HG03097 (cell line): ENCODE measurements at regions not wholly inside any gene's neighbourhood (a gene's known extent, or its start where the extent isn't known, plus 50 kb on each side); places are given as distances from the start of the nearest gene placed in this dataset.
"Not testable (repeated sequence)": the region's sequence is repeated elsewhere in the genome, so short reads cannot be mapped to it uniquely, and the experiment has no call there.

ENCODE experiments used
- ATAC-seq: cut with Tn5 transposase; IDR thresholded peaks from one replicate; pipeline ENCODE4 v1.9.1; 2021; ENCODE audit not compliant: unreplicated experiment, low FRiP score

DNA sequence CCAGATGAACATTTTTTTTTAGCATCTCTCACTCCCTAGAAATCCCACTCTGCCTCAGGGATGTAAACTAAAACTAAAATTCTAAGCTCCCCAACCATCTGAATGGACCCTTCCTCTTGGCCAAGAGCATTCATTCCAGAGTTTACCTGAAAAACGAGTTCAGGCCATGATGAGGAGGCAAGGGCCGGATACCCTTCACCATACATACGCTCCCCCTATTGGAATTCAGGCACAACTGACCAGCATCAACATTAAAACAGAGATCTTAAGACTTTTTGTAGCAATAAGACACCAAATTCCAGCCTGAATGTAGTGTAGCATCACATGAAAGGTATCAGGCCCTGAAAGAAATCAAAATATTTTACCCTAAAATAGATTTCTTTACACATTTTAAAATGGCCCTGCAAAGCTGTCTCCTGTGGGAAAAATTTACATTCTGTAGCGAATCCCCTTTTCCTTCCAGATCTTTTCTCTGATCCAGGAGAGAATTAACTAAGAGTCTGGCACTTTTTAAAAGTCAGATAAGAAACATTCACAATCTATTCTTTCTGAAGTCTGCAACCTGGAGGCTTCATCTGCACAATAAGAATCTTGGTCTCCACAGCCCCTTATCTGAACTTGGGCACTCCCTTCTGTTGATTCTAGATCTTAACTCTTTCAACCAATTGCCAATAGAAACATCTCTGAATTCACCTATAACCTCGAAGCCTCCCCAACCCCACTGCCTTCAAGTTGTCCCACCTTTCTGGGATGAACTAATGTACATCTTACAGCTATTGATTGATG is 888.5 kb downstream of the UQCRFS1 start:
- ATAC-seq = no peak

DNA sequence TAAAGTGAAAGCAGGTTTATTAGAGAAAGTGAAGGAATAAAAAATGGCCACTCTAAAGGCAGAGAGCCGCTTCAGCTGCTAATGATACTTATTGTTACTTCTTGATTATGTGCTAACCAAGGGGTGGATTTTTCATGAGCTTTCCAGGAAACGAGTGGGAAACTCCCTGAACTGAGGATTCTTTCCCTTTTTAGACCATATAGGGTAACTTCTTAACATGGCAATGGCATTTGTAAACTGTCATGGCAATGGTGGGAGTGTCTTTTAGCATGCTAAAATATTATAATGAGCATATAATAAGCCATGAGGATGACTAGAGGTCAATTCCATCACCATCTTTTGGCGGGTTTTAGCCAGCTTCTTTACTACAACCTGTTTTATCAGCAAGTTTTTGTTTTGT is 890.0 kb downstream of the UQCRFS1 start:
- no peak for ATAC-seq

DNA sequence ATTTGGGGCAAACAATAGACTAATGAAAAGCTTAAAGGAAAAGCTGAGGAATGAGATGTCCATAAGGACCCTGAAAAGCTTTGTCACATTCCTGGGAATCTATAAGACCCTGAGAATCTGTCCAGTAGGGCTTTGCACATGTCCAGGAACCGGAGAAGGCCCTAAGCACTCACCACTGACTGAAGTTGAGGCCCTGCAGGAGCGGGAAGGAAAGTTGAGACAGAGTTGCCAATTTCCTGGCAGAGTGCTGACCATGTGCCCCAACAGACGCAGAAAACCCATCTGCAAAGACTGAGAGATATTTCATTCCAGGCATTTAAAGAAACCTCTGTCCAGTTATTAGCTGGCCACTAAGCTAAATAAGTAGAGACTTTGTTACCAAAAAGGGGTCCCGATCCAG is 890.5 kb downstream of the UQCRFS1 start:
- ATAC-seq = no peak

DNA sequence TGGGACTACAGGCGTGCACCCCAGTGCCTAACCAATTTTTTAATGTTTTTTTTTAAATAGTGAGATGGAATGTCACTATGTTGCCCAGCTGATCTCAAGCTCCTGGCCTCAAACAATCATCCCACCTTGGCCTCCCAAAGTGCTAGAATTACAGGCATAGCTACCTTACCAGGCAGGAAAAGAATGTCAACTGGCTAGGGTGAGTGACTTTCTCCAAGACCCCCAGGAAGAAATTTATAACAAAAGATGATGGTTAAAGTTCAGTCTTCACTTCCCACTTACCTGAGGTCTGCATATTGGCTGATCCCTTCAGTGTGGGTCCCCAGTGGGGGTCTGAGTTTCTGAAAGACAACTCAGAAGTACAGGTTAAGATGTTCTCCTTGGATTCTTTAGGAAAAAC is 893.0 kb downstream of the UQCRFS1 start:
- no peak for ATAC-seq

DNA sequence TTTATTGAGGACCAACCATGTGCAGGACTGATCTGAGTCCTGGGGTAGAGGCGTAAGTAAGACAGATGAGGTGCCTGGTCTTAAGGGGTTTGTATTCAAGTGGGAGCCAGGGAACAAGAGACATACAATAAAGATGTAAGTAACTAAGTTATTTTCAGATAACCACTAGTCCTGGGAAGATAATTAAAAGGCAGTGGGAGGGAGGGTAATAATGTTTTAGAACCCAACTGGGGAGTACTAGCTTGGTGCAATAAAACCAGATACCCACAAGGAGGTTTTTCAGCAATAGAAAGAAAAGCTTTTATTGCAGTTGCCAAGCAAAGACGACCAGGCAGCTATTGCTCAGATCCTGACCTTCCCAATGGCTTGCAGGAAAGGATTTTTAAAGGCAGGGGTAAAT is 893.7 kb downstream of the UQCRFS1 start:
- no peak for ATAC-seq

DNA sequence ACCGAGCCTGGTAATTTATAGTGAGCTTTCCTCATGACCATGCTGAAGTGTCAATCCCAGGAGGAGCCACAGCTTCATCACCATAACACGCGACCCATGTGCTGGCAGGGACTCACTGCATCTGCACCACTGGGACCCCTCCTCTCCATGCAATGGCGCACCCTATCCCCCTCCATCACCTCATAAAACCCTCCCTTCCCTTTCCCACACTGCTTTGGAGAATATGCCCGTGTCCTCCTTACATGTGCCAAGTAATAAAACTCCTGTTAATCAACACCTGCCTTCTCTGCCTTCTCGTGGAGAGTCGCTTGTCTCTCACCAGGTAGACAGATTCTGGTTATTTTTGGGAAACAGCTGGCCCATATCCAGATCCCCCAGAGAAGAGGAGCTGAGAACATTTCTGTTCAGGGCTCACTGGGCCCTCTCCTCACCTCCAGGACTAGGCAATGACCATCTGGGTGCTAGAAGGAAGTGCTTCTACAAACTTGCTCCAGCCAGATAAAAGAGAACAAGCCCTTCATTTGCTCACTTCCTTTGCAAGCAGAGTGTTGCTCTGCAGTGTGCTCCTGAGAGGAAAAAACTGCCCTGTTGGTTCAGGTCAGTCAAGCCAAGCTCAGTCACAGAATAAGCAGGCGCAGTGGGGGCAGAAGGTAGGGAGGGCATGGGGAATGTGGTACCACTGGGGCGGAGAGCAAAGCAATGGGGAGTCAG is 894.3 kb downstream of the UQCRFS1 start:
- no peak for ATAC-seq

DNA sequence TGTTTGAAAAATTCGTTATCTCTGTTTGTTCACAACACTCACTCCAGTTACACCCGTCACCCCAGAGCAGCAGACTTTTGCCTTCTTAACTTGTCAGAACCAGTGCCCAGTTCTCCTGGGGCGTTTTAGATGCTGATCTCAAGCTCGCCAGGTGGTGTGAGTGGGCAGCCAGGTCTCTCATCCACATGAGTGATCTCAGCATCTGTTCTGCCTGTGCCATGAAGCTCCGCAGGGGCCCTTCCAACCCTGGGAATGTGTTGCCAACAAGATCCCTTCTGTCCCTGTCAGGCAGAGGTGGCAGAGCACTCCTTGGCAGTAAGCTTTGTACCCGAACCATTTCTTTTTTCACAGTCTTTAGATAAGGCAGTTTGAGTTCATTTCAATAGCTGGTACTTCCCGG is 896.5 kb downstream of the UQCRFS1 start:
- no peak for ATAC-seq

DNA sequence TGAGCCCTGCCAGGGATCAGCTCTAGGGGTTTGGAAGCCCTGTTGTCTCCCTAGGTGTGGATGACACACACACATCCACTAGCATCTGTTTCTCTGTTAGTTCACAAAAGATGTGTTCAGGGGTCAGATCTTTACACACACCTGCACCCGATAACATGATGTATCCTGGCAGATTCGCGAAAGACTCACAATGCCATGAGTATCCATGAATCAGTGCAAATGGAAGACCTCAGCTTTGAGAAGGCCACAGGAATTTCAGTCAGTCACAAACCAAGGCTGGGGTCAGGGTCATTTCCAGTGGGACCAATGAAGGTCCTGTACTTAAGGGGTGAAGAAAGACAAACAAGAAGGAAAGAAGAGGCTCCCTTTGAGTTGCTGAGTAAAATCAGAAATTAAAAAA is 898.2 kb downstream of the UQCRFS1 start:
- no peak for ATAC-seq

DNA sequence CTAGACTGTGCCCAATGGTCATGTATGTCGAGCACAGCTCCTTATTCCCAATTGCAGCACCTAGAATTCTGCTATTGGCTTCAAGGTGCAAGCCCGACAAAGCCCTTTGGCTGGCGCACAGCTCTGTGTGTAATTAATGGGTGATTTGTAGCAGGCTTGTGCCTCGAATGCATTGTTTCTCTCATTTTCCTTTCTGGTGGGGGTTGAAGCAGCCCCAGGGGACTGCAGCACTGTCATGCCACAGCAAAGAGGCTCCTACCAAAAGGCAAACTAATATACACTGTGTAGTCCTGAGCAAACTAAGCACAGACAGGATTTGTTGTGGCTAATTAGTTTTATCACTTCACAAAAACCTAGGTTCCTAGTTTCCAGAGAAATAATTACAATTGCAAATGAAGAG is 898.7 kb downstream of the UQCRFS1 start:
- ATAC-seq = no peak

DNA sequence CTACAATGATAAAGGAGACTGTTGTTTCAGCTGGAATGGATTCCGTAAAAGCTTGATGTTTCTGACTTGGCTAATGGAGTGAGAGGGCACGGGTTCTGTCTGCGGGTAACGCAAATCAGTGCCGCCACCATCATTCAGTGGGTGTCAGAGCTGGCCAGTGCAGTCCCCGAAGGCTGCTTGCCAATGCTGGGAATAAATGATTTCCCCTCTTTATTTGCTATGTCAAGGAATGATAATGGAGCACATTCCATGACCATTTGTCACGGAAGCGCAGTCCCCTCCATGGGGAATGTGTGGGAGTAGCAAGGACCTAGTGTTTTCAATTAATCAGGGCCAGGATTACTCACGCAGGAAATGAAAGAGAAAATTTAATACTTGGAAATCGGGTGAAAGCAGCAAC is 899.3 kb downstream of the UQCRFS1 start:
- ATAC-seq = no peak

DNA sequence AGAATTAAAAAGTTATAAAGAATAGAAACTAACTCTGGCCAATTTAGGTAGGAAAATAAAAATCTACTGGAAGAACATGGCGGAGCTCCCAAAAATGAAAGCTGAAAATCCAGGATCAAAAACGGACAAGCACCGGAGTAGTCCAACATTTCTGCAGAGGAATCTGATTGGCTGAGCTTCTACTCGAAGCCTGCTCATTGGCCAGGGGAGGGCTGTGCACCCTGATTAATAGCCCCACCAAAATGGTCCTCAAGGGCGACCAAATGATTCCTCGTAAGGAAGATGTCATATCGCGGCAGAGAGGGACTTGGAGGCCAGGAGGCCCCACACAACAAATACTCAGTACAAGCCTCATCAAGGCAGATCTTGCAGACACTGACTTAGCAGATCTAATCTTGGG is 900.7 kb downstream of the UQCRFS1 start:
- ATAC-seq = no peak

DNA sequence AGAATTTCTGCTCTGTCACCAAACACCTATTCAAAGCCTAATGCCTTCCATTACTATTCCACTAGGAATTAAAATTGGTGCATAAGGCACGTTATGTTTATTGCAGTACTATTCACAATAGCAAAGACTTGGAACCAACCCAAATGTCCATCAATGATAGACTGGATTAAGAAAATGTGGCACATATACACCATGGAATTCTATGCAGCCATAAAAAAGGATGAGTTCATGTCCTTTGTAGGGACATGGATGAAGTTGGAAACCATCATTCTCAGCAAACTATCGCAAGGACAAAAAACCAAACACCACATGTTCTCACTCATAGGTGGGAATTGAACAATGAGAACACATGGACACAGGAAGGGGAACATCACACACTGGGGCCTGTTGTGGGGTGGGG is 902.1 kb downstream of the UQCRFS1 start:
- not testable (repeated sequence) for ATAC-seq

DNA sequence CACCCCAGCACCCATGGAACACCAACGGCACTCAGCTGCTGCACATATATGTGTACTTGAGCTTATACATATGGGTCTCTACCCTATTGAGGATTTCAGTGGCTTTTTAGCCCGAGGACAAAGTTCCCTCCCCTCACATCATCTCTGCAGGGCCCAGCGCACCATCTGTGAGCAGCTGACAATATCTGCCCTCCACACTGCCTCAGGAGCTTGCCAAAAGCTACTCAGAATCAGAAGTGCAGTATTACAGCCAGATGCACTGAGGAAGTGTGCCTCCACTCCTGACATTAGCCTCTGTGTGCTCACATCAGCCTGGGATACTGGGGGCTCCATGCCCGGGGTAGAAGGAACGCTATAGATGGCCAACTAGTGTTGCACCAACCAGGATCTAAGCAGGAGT is 903.9 kb downstream of the UQCRFS1 start:
- no peak for ATAC-seq

DNA sequence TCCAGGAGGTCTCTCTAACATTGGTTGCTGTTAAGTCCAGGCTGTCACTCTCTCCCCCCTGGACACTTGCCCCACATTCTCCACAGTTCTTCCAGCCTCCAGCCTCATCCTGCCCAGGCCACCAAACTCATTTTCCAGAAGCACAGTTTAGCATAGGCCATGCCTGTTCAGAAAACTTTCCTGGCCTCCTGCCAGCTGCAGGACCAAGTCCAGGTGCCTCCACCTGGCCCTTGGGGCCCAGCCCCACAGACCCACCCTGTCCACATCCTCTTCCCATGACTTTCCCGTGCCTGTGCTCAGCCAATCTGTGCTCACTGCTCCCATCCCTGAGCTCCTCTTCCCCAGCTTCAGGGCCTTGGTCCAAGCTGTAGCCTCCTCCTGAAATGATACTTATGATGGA is 905.0 kb downstream of the UQCRFS1 start:
- no peak for ATAC-seq

DNA sequence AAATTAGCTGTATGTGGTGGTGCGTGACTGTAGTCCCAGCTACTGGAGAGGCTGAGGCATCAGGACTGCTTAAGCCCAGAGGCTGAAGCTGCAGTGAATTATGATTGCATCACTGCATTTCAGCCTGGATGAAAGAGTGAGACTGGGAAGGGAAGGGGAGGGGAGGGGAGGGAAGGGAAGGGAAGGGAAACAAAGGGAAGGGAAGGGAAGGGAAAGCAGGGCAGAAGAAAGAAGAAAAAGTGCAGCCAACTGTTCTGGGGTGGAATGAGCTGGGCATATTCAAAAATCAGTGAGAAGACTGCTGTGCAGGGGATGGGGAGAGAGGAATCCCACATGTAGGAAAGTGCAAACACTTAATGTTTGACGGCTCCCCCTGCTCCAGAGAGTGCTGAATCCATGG is 905.5 kb downstream of the UQCRFS1 start:
- ATAC-seq = no peak

DNA sequence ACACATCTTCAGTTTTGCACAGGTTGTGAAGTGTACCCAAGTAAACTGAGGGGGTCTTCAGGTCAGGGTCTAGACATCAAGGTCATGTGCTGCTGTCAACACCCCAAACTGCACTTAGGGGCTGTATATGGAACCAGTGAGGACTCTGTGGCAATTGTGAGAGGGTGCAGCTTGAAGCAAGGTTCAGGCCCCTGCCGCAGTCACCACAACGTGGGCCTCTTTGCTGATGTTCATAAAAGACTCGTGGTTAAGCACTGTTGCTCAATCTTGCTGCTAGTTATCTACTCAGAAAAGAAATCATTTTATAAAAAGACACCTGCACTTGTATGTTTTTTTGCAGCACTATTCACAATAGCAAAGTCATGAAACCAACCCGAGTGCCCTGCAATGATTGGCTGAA is 907.4 kb downstream of the UQCRFS1 start:
- ATAC-seq = no peak

DNA sequence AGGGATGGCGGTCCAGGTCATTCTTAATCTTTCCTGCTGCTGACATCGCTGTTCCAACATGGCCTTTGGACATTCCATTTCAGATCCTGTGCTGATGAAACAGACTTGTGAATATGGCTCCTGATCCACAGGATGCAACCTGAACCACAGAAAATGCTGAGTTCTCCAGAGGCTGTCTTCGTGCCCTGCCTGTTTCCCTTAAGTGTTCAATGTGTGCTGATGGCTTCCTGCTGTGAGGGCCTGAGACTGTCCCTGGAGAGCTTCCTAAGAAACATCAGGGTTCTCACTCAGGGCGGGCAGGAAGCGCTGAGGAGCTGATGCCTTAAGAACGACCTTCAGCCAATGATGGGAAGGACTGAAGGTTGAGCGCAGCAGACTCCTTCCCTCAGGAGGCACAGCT is 909.4 kb downstream of the UQCRFS1 start:
- no peak for ATAC-seq

DNA sequence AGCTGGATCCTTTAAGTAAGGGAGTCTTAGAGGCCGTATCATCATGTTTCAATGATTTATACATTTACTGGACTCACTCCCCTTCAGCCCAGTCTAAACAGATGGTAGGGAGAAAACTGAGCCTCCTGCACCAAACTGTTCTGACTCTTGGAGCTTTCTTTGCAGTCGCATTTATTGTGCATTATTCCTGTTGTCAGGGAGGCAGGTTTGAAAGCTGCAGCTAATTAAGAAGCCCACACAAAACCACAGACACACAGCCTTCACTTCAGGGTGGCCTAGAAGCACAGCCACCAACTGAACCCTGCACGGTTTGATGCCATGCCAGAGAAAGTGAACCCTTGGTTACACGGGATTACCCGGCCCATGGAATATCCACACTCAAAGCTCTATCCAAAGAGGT is 911.0 kb downstream of the UQCRFS1 start:
- ATAC-seq = no peak

DNA sequence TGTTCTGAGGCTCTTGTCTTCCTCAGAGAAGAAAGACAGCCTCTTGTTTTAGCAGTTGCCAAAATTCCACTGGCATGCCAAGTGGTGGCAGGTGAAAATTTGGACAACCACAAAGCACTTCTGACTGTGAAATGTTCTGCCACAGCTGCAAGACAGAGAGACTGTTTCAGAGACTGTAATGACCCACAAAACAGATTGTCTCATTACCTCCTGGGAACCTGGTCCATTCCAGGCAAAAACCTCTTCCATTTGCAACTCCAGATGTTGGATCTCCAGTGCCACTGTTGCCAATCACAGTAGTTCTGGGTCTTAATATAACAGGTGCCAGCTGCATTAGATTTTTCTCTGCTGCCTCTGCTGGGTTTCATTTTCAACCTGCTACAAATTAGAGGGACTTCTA is 911.5 kb downstream of the UQCRFS1 start:
- ATAC-seq = no peak

DNA sequence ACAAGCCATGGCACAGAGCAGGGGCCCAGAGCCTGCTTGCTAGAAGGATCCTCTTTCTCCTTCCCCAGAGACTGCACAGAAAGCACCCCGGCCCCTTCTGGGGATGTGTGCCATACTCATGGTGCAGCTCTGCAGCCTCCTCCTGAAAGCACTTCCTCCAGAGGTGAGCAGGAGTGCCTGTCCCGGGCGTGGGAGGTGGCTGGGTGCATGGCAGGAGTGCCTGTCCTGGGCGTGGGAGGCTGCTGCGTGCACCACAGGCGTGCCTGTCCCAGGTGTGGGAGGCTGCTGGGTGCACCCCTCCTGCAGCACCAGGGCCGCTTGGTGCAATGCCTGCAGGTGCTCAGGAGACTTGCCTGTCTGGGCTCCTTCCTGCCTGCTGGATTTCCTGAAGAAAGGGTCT is 913.3 kb downstream of the UQCRFS1 start:
- ATAC-seq = no peak

DNA sequence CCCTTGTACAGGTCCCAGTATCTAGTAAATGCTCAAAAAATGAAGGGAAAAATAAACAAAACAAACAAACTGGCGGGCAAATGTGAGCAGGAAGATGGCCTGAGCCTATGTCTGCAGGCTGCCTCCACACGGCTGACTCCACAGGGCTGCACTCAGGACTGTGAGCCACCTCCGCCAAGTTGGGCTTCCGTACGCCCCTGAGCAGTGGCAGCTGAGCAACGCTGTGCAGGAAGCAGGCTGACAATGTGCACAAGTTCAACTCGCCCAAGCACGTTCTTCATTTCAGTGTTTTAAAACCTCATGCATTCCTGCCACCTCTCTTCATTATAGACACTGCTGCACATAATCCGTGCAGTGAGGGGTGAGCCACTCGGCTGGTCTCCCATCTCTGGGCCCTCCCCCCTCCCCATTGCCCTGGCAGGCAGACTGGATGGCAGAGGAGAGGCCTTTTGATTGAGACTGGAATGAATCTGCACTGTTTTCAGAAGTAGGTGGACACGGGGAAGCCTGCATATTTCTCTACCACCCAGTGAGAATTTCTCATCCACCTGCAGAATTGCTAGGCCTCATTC is 915.3 kb downstream of the UQCRFS1 start:
- no peak for ATAC-seq

DNA sequence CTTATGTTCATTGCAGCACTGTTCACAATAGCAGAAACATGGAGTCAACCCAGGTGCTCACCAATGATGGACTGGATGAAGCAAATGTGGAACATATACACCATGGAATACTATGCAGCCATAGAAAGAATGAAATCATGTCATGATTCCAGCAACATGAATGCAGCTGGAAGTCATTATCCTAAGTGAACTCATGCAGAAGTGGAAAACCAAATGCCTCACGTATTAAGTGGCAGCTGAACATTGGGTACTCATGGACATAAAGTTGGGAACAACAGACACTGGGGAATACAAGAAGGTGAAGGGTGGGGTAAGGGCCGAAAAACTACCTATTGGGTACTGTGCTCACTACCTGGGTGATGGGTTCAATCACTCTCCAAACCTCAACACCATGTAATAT is 915.9 kb downstream of the UQCRFS1 start:
- ATAC-seq = no peak
